Prostate gland (tissue), 2 donors: ENCODE measurements at regions not wholly inside any gene's neighbourhood (a gene's known extent, or its start where the extent isn't known, plus 50 kb on each side); places are given as distances from the start of the nearest gene placed in this dataset.

Experiments used
- DNase-seq: peaks from one replicate; pipeline ENCODE4 v3.0.0-alpha.2; 2019; ENCODE audit warnings: low spot score
- H3K27ac ChIP-seq, 2 donors: fragments of 200-600 bp; sonication (generic); 2 replicates each; pipeline ENCODE4 v1.5.1; 2017 to 2019
- H3K27me3 ChIP-seq: fragments of 200-600 bp; sonication (generic); replicated peaks from 2 replicates; pipeline ENCODE4 v1.5.1; 2019; ENCODE audit not compliant: insufficient read depth
- H3K36me3 ChIP-seq, 2 donors: fragments of 200-600 bp; sonication (generic); 1 replicate in 1 of 2; 2 replicates in 1 of 2; pipeline versions ENCODE4 v1.5.1 to v1.8.1; 2017 to 2019
- H3K4me1 ChIP-seq: fragments of 200-600 bp; sonication (generic); replicated peaks from 2 replicates; pipeline ENCODE4 v1.5.1; 2019
- H3K4me3 ChIP-seq, 2 donors: fragments of 200-600 bp; sonication (generic); 2 replicates each; pipeline ENCODE4 v1.5.1; 2017 to 2019
- H3K9me3 ChIP-seq: fragments of 200-600 bp; sonication (generic); 2 replicates; pipeline ENCODE4 v1.5.1; 2017
- POLR2A ChIP-seq: fragments of 450-650 bp; IDR thresholded peaks from one replicate; pipeline ENCODE4 v1.6.1; 2016; ENCODE audit warnings: antibody characterized with exemption, mild to moderate bottlenecking
- POLR2AphosphoS5 ChIP-seq: sonication (generic); formaldehyde crosslinking; IDR thresholded peaks from one replicate; pipeline ENCODE4 v1.6.1; 2017; ENCODE audit warnings: antibody characterized with exemption
- WGBS: methylation state at CpG from one replicate; pipeline ENCODE4 v1.1.5; 2018; 5-methylcytosine and 5-hydroxymethylcytosine counted together
- intact Hi-C: fragments of 100-400 bp; cut with DNase I; formaldehyde crosslinking; loops from one replicate; pipeline ENCODE4 v1.14.2; 2022
- TF ChIP-seq, protein P1 (sequence below), 4 experiments: fragments of 200-600 bp in 2 of 4; fragments of 450-650 bp in 2 of 4; sonication (generic) in 2 of 4; IDR thresholded peaks; 1 replicate in 3 of 4; 2 replicates in 1 of 4; pipeline ENCODE4 v1.5.1; 2016 to 2019; ENCODE audit warnings: antibody characterized with exemption in 4 of 4, mild to moderate bottlenecking in 2 of 4, moderate library complexity in 2 of 4

DNA sequence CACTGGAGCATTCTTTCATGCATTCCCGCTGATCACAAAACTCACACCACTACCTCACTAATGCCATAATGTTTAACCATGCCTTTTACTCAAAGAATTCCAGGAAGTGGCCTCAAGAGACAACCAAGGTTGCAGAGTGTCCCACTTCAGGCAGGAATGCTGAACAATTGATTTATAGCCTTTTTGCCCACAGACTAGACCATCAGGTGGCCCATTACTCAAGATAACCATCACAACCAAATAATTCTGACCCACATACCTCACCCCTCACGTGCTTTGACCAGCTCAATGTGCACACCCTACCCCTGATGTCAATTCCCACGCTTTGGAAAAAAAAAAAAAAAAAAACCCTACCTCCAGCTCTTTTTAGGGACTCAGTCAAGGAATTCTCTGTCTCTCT is 220.6 kb upstream of the UFL1 start:
- H3K9me3 ChIP-seq, result no peaks in the 10 kb centered on the region
- TF ChIP-seq, protein P1, sequence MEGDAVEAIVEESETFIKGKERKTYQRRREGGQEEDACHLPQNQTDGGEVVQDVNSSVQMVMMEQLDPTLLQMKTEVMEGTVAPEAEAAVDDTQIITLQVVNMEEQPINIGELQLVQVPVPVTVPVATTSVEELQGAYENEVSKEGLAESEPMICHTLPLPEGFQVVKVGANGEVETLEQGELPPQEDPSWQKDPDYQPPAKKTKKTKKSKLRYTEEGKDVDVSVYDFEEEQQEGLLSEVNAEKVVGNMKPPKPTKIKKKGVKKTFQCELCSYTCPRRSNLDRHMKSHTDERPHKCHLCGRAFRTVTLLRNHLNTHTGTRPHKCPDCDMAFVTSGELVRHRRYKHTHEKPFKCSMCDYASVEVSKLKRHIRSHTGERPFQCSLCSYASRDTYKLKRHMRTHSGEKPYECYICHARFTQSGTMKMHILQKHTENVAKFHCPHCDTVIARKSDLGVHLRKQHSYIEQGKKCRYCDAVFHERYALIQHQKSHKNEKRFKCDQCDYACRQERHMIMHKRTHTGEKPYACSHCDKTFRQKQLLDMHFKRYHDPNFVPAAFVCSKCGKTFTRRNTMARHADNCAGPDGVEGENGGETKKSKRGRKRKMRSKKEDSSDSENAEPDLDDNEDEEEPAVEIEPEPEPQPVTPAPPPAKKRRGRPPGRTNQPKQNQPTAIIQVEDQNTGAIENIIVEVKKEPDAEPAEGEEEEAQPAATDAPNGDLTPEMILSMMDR (IDR thresholded peaks at IDR 0.05), result no peak
- TF ChIP-seq POLR2AphosphoS5 (no peak), POLR2A (no peak)
- no peaks in the 10 kb centered on the region for H3K4me1 ChIP-seq
- no peaks in the 10 kb centered on the region for H3K27me3 ChIP-seq
- DNase-seq, result no peak
- H3K4me3 ChIP-seq, result no peak overlapping the region
- WGBS, result 55% methylated on average over 3 of the region's 3 CpGs
- H3K27ac ChIP-seq, result no peak overlapping the region
- intact Hi-C loops, result no loop called here
- H3K36me3 ChIP-seq, result no peaks in the 10 kb centered on the region

DNA sequence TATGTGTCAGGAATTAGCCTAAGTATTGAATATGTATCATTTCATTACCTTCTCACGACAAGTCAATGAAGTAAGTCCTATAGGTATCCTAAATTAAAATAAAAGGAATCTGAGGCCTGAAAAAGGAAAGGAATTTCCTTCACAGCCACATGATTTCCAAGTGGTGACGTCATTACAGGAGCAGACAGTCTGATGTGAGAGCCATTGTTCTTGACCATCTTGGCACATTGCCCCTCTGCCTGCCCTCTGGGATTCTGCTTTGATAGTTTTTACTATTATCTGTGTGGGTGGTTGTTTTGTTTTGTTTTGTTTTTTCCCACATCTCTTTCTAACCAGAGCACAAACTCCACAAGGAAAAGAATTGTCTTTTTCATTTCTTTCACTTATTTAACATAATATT is 219.8 kb upstream of the UFL1 start:
- Histone ChIP-seq H3K27ac (no peak overlapping the region), H3K36me3 (no peaks in the 10 kb centered on the region), H3K4me1 (no peaks in the 10 kb centered on the region), H3K27me3 (no peaks in the 10 kb centered on the region), H3K9me3 (no peaks in the 10 kb centered on the region), H3K4me3 (no peak overlapping the region)
- 72% methylated on average over 2 of the region's 2 CpGs for WGBS
- intact Hi-C loops, result no loop called here
- DNase-seq, result no peak
- TF ChIP-seq POLR2A (no peak), POLR2AphosphoS5 (no peak)
- TF ChIP-seq, protein P1 (IDR thresholded peaks at IDR 0.05), result no peak

GRCh38 chr6:96302991-96303390 is 218.6 kb upstream of the UFL1 start:
- no peak for TF ChIP-seq POLR2AphosphoS5
- TF ChIP-seq, protein P1 (IDR thresholded peaks at IDR 0.05), result no peak
- no peak for TF ChIP-seq POLR2A
- Histone ChIP-seq H3K27ac (no peak overlapping the region), H3K27me3 (no peaks in the 10 kb centered on the region), H3K9me3 (no peaks in the 10 kb centered on the region), H3K4me3 (no peak overlapping the region), H3K36me3 (no peaks in the 10 kb centered on the region), H3K4me1 (no peaks in the 10 kb centered on the region)
- 37% methylated on average over 3 of the region's 3 CpGs for WGBS
- intact Hi-C loops, result no loop called here
- no peak for DNase-seq

DNA sequence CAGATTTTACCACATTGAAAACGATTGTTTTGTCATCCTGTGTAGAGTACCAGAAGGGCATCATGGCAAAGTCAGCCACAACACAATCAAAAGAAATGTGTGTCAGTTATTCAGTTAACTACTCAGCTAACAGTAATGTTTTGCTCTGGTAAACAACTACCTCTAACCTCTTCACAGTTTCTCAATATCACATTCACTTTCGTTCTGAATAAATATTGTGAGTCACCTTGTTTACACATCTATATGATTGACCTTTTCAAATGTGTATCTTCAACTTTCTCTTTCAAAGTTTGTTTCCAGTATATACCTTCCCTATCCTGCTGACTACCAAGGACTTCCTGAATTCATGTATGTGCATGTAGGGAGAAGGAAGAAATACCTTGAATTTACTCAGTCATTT is 216.6 kb upstream of the UFL1 start:
- Histone ChIP-seq H3K27me3 (no peaks in the 10 kb centered on the region), H3K36me3 (no peaks in the 10 kb centered on the region), H3K4me1 (no peaks in the 10 kb centered on the region), H3K9me3 (no peaks in the 10 kb centered on the region), H3K27ac (no peak overlapping the region), H3K4me3 (no peak overlapping the region)
- DNase-seq, result no peak
- TF ChIP-seq, protein P1 (IDR thresholded peaks at IDR 0.05), result no peak
- TF ChIP-seq POLR2A, result no peak
- TF ChIP-seq POLR2AphosphoS5, result no peak
- WGBS, result 51% methylated on average over 2 of the region's 2 CpGs
- intact Hi-C loops, result no loop called here

DNA sequence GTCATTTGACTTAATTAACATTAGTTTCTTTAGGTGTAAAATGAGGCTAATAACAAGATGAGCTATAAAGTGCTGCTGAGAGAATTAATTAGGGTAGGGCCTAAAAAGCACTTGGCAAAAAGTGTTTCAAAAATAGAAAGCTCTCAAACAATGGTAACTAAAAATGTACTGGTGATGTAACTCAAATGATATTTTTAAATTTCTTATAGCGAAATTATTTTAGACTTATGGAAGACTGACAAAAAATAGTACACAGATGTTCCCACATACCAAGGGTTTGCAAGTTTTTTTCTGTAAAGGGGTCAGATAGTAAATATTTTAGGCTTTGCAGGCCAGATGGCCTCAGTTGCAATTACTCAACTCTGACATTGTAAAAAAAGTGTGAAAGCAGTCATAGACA is 190.7 kb upstream of the UFL1 start:
- TF ChIP-seq, protein P1 (IDR thresholded peaks at IDR 0.05), result no peak
- no peak for TF ChIP-seq POLR2AphosphoS5
- no peak for TF ChIP-seq POLR2A
- Histone ChIP-seq H3K27me3 (no peaks in the 10 kb centered on the region), H3K9me3 (no peaks in the 10 kb centered on the region), H3K4me1 (no peaks in the 10 kb centered on the region), H3K27ac (no peak overlapping the region), H3K36me3 (no peaks in the 10 kb centered on the region), H3K4me3 (no peak overlapping the region)
- 98% methylated on average over 1 of the region's 1 CpG for WGBS
- no peak for DNase-seq
- intact Hi-C loops, result no loop called here
